A549 (cell line): ENCODE measurements at regions not wholly inside any gene's neighbourhood (a gene's known extent, or its start where the extent isn't known, plus 50 kb on each side); places are given as distances from the start of the nearest gene placed in this dataset.
A peak's percentile ranks its signal among the peaks of the same experiment; 100 is the strongest.

Source experiments
- ATAC-seq, 2 experiments: fragments of 200-7000 bp in 1 of 2; fragments of >200 bp in 1 of 2; cut with Nextera tagmentation in 1 of 2; cut with Tn5 transposase in 1 of 2; 3 replicates each; pipeline versions ENCODE4 v1.8.0 to v1.9.1; 2018 to 2020; ENCODE audit warnings: mild to moderate bottlenecking in 1 of 2, moderate library complexity in 1 of 2
- CTCF ChIA-PET: fragments of 300-600 bp; sonication (Branson Sonifier 250); formaldehyde crosslinking; extraction: SDS; loops from one replicate; lab custom pipeline; 2021; ENCODE audit warnings: antibody characterized with exemption, inconsistent platforms; lab: Yijun Ruan, JAX
- POLR2A ChIA-PET: fragments of 350-600 bp; formaldehyde crosslinking; extraction: SDS; loops from one replicate; lab custom pipeline; 2021; ENCODE audit warnings: antibody characterized with exemption, inconsistent platforms; lab: Yijun Ruan, JAX
- DNase-seq, 2 experiments: peaks; one replicate each; pipeline versions ENCODE4 v3.0.0 to v3.0.0-alpha.2; 2011 to 2016; ENCODE audit warnings: low read depth in 1 of 2, low spot score in 1 of 2
- FAIRE-seq: peaks from 2 replicates; lab custom pipeline; 2011; peaks lifted over from hg19 to GRCh38; lab: Jason Lieb, UNC
- H3K27ac ChIP-seq, 2 experiments: fragments of >200 bp; sonication (Bioruptor Twin); formaldehyde crosslinking; 3 replicates each; pipeline ENCODE4 v1.5.1; 2016 to 2017
- H3K4me1 ChIP-seq: fragments of >200 bp; sonication (Bioruptor Twin); formaldehyde crosslinking; 3 replicates; pipeline ENCODE4 v1.6.1; 2016
- H3K4me2 ChIP-seq: fragments of >200 bp; sonication (Bioruptor Twin); formaldehyde crosslinking; 3 replicates; pipeline ENCODE4 v1.6.1; 2016
- H3K4me3 ChIP-seq: fragments of >200 bp; sonication (Bioruptor Twin); formaldehyde crosslinking; 3 replicates; pipeline ENCODE4 v1.5.1; 2016
- H3K9me3 ChIP-seq: fragments of >200 bp; sonication (Bioruptor Twin); formaldehyde crosslinking; 3 replicates; pipeline ENCODE4 v1.6.1; 2016
- CEBPB ChIP-seq, 2 experiments: fragments of >200 bp in 1 of 2; sonication (Bioruptor Twin) in 1 of 2; formaldehyde crosslinking in 1 of 2; IDR thresholded peaks; 2 replicates each; pipeline ENCODE4 v1.6.1; 2012 to 2016
- EHMT2 ChIP-seq: fragments of 200-600 bp; sonication (generic); IDR thresholded peaks from 2 replicates; pipeline ENCODE4 v1.6.1; 2016; ENCODE audit warnings: antibody characterized with exemption, low read depth, mild to moderate bottlenecking, moderate library complexity
- EP300 ChIP-seq, 2 experiments: fragments of >200 bp; sonication (Bioruptor Twin); formaldehyde crosslinking; IDR thresholded peaks; 2 replicates in 1 of 2; 3 replicates in 1 of 2; pipeline ENCODE4 v1.6.1; 2016 to 2017
- ESRRA ChIP-seq: fragments of 150-350 bp; IDR thresholded peaks from 2 replicates; pipeline ENCODE4 v1.6.1; 2014; ENCODE audit warnings: mild to moderate bottlenecking, low read length, borderline replicate concordance
- FOSB ChIP-seq: fragments of 250-450 bp; sonication (Bioruptor Pico); IDR thresholded peaks from 2 replicates; pipeline ENCODE4 v1.5.0; 2020; ENCODE audit warnings: mild to moderate bottlenecking, moderate library complexity
- GATA3 ChIP-seq: IDR thresholded peaks from 2 replicates; pipeline ENCODE4 v1.6.1; 2012; ENCODE audit warnings: borderline replicate concordance
- HDAC2 ChIP-seq: fragments of 200-600 bp; sonication (generic); IDR thresholded peaks from 2 replicates; pipeline ENCODE4 v1.6.1; 2016
- HOXB5 ChIP-seq: fragments of 250-450 bp; sonication (Bioruptor Pico); IDR thresholded peaks from 2 replicates; pipeline ENCODE4 v1.5.0; 2020; ENCODE audit warnings: mild to moderate bottlenecking, moderate library complexity
- JUNB ChIP-seq: fragments of >200 bp; sonication (Bioruptor Twin); formaldehyde crosslinking; IDR thresholded peaks from 2 replicates; pipeline ENCODE4 v1.6.1; 2016
- KDM5A ChIP-seq: fragments of 200-600 bp; sonication (generic); IDR thresholded peaks from 2 replicates; pipeline ENCODE4 v1.6.1; 2016; ENCODE audit warnings: antibody characterized with exemption, mild to moderate bottlenecking
- MAFK ChIP-seq: fragments of 450-650 bp; IDR thresholded peaks from 2 replicates; pipeline ENCODE4 v1.6.1; 2014; ENCODE audit not compliant: partially characterized antibody
- MYC ChIP-seq: IDR thresholded peaks from 2 replicates; pipeline ENCODE4 v1.6.1; 2012; ENCODE audit warnings: mild to moderate bottlenecking, inconsistent platforms, low read length, improper control_type of control experiment, borderline replicate concordance
- NPAS2 ChIP-seq: fragments of 250-450 bp; sonication (Bioruptor Pico); IDR thresholded peaks from 2 replicates; pipeline ENCODE4 v1.8.0; 2022; ENCODE audit warnings: mild to moderate bottlenecking, moderate library complexity, borderline replicate concordance
- NR3C1 ChIP-seq: fragments of >200 bp; sonication (Bioruptor Twin); formaldehyde crosslinking; IDR thresholded peaks from 3 replicates; pipeline ENCODE4 v1.6.1; 2017
- SMC3 ChIP-seq: fragments of >200 bp; sonication (Bioruptor Twin); formaldehyde crosslinking; IDR thresholded peaks from 3 replicates; pipeline ENCODE4 v1.6.1; 2018; ENCODE audit warnings: inconsistent platforms
- SREBF2 ChIP-seq: fragments of 450-650 bp; IDR thresholded peaks from 2 replicates; pipeline ENCODE4 v1.6.1; 2014; ENCODE audit warnings: mild to moderate bottlenecking, moderate library complexity
- TFCP2L1 ChIP-seq: fragments of 250-450 bp; sonication (Bioruptor Pico); IDR thresholded peaks from 2 replicates; pipeline ENCODE4 v1.5.0; 2021; ENCODE audit warnings: mild to moderate bottlenecking
- ZC3H11A ChIP-seq: fragments of 450-650 bp; IDR thresholded peaks from 2 replicates; pipeline ENCODE4 v1.6.1; 2014; ENCODE audit warnings: antibody characterized with exemption, mild to moderate bottlenecking
- ZNF302 ChIP-seq: fragments of 250-450 bp; sonication (Bioruptor Pico); IDR thresholded peaks from 2 replicates; pipeline ENCODE4 v1.9.0; 2021; ENCODE audit warnings: inconsistent platforms, mild to moderate bottlenecking, moderate library complexity
- WGBS: methylation state at CpG from one replicate; pipeline ENCODE4 v1.1.6; 2017; ENCODE audit errors: missing lambda C conversion rate; 5-methylcytosine and 5-hydroxymethylcytosine counted together
- TF ChIP-seq, protein P1 (sequence below): fragments of 150-350 bp; IDR thresholded peaks from 2 replicates; pipeline ENCODE4 v1.6.1; 2014; ENCODE audit warnings: low read depth, mild to moderate bottlenecking, low read length
- TF ChIP-seq, protein P2 (sequence below): IDR thresholded peaks from 2 replicates; pipeline ENCODE4 v1.6.1; 2012
- TF ChIP-seq, protein P3 (sequence below): fragments of >200 bp; sonication (Bioruptor Twin); formaldehyde crosslinking; IDR thresholded peaks from 2 replicates; pipeline ENCODE4 v1.6.1; 2016

DNA sequence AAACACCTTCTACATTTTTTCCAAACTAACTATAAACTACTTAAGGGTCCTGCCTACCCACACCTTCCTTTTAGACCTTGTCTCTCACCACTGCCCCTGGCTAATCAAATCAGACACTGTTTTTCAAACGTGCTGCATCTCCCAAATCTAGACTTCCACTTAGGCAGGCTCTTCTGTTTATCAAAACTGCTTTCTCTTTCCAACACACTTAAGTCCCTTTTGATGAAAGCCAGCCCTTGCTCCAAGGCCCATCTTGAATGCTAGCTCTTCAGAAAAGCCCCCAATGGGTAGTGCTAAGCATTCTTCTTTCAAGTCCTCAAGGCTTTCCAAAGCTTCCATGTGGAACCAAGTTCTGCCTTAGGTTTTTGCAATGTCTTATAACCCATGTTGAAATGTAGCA lies 888.3 kb downstream of the TUSC7 start:
- Histone ChIP-seq H3K4me2 (no peak overlapping the region), H3K27ac (no peak overlapping the region), H3K9me3 (no peaks in the 10 kb centered on the region), H3K4me1 (no peaks in the 10 kb centered on the region), H3K4me3 (no peak overlapping the region)
- FAIRE-seq (no peak), ATAC-seq (no peak), DNase-seq (no peak)
- no peak for TF ChIP-seq EHMT2
- TF ChIP-seq, protein P1, sequence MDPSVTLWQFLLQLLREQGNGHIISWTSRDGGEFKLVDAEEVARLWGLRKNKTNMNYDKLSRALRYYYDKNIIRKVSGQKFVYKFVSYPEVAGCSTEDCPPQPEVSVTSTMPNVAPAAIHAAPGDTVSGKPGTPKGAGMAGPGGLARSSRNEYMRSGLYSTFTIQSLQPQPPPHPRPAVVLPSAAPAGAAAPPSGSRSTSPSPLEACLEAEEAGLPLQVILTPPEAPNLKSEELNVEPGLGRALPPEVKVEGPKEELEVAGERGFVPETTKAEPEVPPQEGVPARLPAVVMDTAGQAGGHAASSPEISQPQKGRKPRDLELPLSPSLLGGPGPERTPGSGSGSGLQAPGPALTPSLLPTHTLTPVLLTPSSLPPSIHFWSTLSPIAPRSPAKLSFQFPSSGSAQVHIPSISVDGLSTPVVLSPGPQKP = no peak
- no peak for TF ChIP-seq EP300 (IDR thresholded peaks at IDR 0.05)
- no peak for TF ChIP-seq MYC
- no peak for TF ChIP-seq NR3C1
- no peak for TF ChIP-seq TFCP2L1 (CRISPR knock-in tag)
- TF ChIP-seq NPAS2 (CRISPR knock-in tag) = no peak
- TF ChIP-seq JUNB = no peak
- ChIA-PET POLR2A (no interaction called here), CTCF (no interaction called here)
- WGBS = 3% methylated on average over 1 of the region's 1 CpG

DNA sequence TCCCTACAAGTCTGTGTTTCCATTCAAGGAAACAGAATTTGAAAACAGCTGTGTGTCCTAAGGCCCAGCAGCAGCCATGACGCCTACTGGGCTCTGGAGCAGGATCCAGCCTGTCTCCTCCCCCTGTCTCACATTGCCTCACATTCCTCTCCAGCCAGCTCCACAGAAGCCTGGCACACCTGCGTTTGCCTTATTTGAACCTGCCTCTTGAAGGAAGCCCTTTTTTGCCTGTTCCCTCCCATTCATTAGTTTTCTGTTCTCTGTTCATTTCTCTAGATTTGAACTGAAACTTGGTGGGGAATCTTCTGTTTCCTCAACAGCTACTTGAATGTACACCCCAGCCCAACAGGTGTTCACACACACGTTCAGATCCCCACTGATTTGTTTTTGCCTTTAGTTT lies 890.5 kb downstream of the TUSC7 start:
- H3K4me3 ChIP-seq = no peak overlapping the region
- H3K4me2 ChIP-seq = no peak overlapping the region
- POLR2A ChIA-PET = no interaction called here
- no peaks in the 10 kb centered on the region for H3K9me3 ChIP-seq
- 67% methylated on average over 3 of the region's 3 CpGs for WGBS
- TF ChIP-seq NPAS2 (CRISPR knock-in tag) (no peak), GATA3 (no peak), SMC3 (no peak), ZNF302 (CRISPR knock-in tag) (no peak), MYC (no peak), CEBPB (IDR thresholded peaks at IDR 0.05) (no peak), ZC3H11A (no peak)
- TF ChIP-seq, protein P2, sequence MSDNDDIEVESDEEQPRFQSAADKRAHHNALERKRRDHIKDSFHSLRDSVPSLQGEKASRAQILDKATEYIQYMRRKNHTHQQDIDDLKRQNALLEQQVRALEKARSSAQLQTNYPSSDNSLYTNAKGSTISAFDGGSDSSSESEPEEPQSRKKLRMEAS = no peak
- H3K4me1 ChIP-seq = no peaks in the 10 kb centered on the region
- no peak overlapping the region for H3K27ac ChIP-seq
- ATAC-seq = no peak
- no peak for DNase-seq
- no peak for FAIRE-seq
- CTCF ChIA-PET = no interaction called here

DNA sequence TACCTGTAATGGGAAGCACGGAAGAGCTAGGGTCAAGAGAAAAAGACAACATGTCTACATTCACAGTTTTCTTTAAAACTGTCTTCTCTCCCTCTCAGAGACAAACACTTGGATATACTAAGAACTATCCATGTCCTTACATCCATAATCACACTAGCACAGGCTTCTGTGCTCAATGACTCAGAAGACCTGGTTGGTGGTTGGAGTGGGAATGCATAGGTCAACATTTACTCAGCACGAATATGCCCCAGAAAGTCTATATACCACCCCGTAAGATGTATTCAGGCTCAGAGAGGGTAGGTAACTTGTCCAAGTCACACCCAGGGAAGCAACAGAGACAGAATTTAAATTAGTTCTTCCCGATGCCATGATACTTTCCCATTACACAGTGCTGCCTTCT lies 891.1 kb downstream of the TUSC7 start:
- no peaks in the 10 kb centered on the region for H3K4me1 ChIP-seq
- DNase-seq = no peak
- FAIRE-seq = no peak
- ChIA-PET POLR2A (no interaction called here), CTCF (no interaction called here)
- WGBS = 70% methylated on average over 4 of the region's 4 CpGs
- no peaks in the 10 kb centered on the region for H3K9me3 ChIP-seq
- no peak for ATAC-seq
- H3K27ac ChIP-seq = no peak overlapping the region
- TF ChIP-seq, protein P3, sequence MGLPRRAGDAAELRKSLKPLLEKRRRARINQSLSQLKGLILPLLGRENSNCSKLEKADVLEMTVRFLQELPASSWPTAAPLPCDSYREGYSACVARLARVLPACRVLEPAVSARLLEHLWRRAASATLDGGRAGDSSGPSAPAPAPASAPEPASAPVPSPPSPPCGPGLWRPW = no peak
- TF ChIP-seq SREBF2 (no peak), KDM5A (no peak), HDAC2 (no peak), ESRRA (no peak), HOXB5 (CRISPR knock-in tag) (no peak), FOSB (CRISPR knock-in tag) (no peak), EHMT2 (no peak)
- H3K4me3 ChIP-seq = no peak overlapping the region
- H3K4me2 ChIP-seq = no peak overlapping the region

DNA sequence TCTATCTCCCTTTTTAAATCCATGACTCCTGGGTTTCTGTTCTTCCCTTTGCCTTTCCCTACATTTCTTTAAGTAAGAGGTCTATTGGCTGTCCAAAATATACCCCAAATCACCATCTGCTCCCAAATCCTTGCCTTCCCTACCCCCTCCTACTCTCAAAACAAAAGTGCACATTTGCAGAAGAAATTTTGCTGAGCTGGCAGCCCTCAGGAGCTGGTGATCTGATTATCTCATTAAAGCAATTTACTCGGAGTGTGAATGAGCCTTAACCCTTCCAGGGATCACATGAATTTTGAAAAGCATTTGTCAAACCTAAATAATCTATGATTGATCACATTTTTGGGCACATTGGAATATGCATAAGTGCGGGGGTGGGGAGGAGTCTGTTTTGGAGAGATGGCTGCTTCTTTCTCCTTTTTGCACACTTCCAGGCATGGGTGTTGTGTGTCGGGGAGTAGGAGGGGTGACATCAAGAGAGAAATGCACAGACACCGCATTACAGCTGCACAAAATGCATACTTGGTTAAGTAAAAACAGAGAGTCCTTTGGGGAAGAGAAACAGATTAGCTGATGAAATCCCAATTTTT lies 892.6 kb downstream of the TUSC7 start:
- H3K9me3 ChIP-seq = no peaks in the 10 kb centered on the region
- TF ChIP-seq MAFK (peak; percentile 82), NPAS2 (CRISPR knock-in tag) (no peak)
- no peaks in the 10 kb centered on the region for H3K4me1 ChIP-seq
- ChIA-PET POLR2A (no interaction called here), CTCF (interaction anchor here (1.1 kb wide), 1 partner anchor 125 kb away, joined by 3 read pairs; no protein-coding TSS in a partner anchor)
- FAIRE-seq (no peak), DNase-seq (no peak), ATAC-seq (no peak)
- H3K4me3 ChIP-seq = no peak overlapping the region
- H3K4me2 ChIP-seq = no peak overlapping the region
- H3K27ac ChIP-seq = no peak overlapping the region
- WGBS = 80% methylated on average over 4 of the region's 4 CpGs
